ENCODE measurements at regions not wholly inside any gene's neighbourhood (a gene's known extent, or its start where the extent isn't known, plus 50 kb on each side); places are given as distances from the start of the nearest gene placed in this dataset.
"Not testable (repeated sequence)": the region's sequence is repeated elsewhere in the genome, so short reads cannot be mapped to it uniquely, and the experiment has no call there.

GRCh38 chr20:47977789-47978252 lies 192.5 kb upstream of the SULF2 start:
- not testable (repeated sequence) for TF ChIP-seq POLR2A, CTCF (IDR thresholded peaks at IDR 0.05)

Data from esophagus squamous epithelium (tissue), 4 donors.